HK-2 (cell line): ENCODE measurements at regions not wholly inside any gene's neighbourhood (a gene's known extent, or its start where the extent isn't known, plus 50 kb on each side); places are given as distances from the start of the nearest gene placed in this dataset.

Source experiments
- DNase-seq: peaks from one replicate; pipeline ENCODE4 v3.0.0-alpha.2; 2018; ENCODE audit not compliant: unreplicated experiment

GRCh38 chr6:77074037-77074713 lies 389.1 kb downstream of the HTR1B start:
- DNase-seq = no peak

DNA sequence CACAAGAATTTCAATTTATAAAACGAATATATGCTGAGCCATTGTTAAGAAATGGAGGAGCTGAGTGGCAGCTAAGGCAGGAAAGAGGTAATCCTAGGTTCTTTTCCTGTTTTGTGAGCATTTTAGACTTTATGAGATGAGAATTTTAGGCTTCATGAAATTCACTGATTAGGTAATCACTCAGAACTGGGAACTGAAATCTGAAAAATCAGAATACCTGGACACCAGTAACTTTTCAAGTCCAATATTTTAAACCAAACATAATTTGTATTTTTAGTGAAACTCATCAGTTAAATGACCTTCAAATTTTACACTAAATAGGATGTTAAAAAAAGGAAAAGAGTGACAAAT lies 389.9 kb downstream of the HTR1B start:
- no peak for DNase-seq

- DNase-seq = no peak
Observed at GRCh38 chr6:77072694-77073409, 390.4 kb downstream of the HTR1B start.

- no peak for DNase-seq
Observed at GRCh38 chr6:77063494-77063893, 399.8 kb downstream of the HTR1B start.

- DNase-seq = no peak
Observed at GRCh38 chr6:77055711-77056110, 407.6 kb downstream of the HTR1B start.

DNA sequence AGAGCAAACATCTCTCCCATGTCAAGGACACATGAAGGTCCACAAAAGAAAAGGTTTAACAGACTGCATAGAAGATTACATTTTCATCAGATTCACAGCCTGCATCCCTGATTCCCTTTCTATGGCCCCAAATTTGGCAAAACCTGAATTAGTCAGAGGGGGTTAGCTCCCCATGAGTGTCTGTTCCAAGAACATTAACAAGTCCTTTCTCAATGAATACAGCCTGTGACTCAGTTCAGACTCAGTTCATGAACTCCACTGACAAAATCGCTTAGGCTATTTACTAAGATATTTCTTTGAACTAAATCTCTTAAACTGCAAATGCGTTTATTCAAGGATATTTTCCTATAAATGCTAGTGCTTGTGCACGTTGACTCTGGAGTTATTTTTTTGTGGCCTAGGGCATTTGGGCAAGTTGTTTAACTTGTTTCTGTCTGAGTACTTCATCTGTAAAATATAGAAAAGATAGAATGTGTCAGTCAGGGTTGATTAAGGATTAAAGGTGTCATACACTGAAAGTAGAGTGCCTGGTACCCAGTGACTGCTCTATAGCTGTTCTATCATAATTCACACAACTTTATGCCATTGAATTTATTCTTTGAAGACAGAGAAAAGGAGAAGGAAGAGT lies 422.6 kb downstream of the HTR1B start:
- no peak for DNase-seq

GRCh38 chr6:77038807-77039206 lies 424.5 kb downstream of the HTR1B start:
- no peak for DNase-seq

DNA sequence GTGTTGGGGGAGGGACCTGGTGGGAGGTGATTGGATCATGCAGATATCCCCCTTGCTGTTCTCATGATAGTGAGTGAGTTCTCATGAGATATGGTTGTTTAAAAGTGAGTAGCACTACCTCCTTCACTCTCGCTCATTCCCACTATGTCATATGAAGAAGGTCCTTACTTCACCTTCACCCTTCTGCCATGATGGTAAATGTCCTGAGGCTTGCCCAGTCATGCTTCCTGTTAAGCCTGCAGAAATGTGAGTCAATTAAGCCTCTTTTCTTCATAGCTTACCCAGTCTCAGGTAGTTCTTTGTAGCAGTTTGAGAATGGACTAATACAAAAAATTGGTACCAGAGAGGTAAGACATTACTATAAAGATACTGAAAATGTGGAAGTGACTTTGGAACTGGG lies 425.9 kb downstream of the HTR1B start:
- no peak for DNase-seq

DNA sequence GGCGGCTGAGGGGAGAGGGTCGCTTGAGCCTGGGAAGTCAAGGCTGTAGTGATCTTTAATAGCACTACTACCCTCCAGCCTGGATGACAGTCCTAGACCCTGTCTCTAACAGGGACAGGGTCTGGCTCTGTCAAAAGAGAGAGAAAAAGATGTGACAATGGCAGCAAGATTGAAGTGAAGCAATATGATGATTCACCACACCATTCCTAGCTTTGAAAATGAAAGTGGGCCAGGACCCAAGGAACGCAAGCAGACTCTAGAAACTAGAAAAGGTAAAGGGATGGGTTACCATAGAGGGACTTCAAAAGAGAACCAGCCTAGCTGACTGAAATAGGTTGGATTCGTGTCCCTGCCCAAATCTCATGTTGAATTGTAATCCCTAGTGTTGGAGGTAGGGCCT lies 426.9 kb downstream of the HTR1B start:
- DNase-seq = no peak

DNA sequence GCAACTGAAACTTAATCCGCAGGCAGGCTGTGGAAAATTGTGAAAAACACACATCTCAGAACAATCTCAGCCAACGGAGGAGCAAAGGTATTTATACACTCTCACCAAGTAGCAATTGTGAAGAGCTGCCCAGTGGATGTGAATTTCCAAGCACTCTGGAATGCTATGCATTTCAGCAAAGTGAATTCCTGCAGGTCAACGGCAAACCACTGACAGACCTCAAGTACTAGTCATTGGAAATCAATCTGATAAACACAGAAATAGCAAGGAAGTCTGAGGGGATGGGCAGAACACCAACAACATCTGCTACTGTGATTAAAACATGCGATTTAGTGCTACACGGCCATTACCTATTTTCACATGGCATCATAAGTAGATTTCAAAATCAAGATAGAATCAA lies 429.1 kb downstream of the HTR1B start:
- peak; percentile 64 for DNase-seq

DNA sequence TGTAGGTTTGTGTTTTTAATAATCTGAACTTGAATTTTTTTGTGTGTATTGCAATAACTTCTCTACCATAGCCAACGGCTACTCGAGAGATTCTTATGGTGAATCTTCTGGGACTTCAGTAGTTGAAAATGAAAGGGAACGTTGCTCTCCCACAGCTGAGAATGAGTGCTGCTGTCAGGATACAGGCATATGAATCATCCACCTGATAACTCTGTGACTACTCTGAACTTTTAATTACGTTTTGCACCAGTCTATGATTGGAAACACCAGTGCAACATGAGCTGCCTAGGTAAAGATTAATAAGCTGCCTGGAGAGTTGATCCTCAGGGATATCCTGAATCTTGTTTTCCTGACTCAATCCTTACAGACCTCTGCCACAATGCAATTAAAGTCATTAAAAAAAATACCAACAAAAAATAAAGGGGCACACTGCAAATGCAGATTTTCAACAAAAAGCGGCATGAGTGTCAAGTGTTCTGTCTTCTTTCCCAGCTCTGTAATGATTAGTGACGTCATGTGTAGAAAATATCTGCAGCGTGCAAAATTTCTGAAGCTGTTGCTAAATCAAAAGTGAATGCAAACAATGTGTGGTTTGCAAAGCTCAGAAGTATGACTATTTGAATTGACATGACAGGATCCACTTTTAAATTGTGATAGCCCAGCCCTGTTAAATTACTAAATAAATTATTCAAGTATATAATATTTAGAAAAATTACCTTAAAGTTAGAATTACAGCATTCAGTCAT lies 432.2 kb downstream of the HTR1B start:
- DNase-seq = no peak

DNA sequence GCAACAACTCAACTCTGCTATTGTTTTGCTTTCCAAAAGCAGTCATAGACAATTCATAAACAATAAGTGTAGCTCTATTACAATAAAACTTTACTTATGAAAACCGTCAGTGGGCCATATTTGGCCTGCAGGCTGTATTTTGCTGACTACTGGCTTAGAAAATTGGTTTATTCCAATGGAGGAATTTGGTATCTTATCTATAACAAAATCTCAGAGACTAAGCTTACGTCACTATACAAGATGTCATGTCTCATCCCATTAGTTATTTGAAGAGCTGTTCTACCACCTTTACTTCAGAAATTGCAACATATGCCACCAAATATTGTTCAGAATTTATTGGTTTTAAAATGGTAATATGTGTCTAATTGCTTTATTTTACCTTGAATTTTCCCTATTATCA lies 436.9 kb downstream of the HTR1B start:
- DNase-seq = no peak

GRCh38 chr6:77025736-77026223 lies 437.5 kb downstream of the HTR1B start:
- DNase-seq = no peak

GRCh38 chr6:77021778-77022177 lies 441.5 kb downstream of the HTR1B start:
- no peak for DNase-seq

DNA sequence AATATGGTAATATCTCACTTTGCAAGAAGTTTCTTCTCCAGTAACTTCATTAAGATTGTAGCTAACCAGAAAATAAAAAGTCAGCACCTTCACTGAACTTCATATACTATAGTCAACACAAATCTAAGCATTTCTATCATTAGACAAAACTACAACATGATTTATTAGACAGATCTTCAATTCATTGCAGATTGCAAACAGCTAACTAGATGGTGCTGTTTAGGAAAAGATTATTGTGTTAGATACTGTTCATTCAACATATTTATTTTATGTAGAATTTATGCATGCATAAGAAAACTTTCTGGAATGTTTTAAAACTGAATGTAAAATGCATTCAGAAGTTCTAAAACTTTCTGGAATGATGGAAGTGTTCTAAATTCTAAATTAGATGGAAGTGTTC lies 442.1 kb downstream of the HTR1B start:
- DNase-seq = no peak

DNA sequence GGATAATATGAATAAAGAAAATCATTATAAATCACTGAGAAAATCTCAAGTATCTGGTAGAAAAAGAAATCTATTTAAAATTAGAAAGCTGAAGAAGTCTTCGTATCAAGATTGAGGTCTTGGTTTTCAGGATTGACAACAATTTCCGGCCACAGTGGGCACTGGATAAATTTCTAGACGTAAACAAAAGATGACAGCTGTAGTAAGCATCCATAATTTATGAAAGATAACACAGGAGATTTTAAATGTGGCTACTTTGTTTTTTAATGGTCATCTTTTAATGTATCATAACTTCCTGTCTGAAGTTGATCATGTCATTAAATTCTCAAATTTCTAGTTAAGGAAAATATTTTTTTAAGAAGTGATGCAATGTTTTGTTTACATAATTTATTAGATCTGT lies 444.2 kb downstream of the HTR1B start:
- DNase-seq = no peak

DNA sequence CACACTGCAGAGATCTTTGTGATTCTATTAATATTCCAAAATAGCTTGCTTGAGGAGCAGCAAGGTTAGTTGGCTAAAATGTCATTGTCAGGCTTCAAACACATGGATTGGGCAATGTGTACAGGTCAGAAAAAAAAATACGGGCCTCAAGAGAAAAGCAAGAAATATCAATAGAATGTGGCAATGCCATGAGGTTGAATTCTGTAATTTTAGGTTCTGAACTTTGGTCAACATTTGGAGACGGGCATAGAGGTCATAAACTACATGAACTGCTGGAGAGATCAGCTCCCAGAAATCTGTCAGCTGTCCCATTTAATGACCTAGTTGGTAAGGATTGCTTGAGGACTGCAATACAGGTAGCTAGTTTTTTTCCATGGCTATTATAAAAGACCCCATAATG lies 445.8 kb downstream of the HTR1B start:
- DNase-seq = no peak

DNA sequence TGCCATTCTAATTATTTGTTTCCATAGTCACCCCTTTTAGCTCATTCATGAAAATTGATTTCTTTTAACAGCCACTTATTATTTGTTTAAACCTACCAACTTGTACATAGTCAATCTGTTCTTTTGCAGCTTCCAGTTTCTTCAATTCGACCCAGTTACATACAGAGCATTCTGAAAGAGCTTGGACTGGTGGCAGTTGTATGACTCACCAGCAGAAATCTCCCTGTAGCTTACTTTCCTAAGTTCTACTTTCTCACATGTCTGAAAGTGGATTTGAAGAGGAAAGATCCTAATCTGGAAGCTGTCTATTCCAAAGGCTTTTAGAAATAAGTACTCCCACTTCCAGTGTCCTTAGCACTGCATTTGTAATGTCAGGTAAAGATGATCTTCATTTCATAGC lies 447.9 kb downstream of the HTR1B start:
- DNase-seq = no peak

GRCh38 chr6:77011929-77012545 lies 451.3 kb downstream of the HTR1B start:
- DNase-seq = no peak

GRCh38 chr6:77010931-77011542 lies 452.3 kb downstream of the HTR1B start:
- DNase-seq = no peak

GRCh38 chr6:76992553-76992952 lies 470.7 kb downstream of the HTR1B start:
- no peak for DNase-seq

DNA sequence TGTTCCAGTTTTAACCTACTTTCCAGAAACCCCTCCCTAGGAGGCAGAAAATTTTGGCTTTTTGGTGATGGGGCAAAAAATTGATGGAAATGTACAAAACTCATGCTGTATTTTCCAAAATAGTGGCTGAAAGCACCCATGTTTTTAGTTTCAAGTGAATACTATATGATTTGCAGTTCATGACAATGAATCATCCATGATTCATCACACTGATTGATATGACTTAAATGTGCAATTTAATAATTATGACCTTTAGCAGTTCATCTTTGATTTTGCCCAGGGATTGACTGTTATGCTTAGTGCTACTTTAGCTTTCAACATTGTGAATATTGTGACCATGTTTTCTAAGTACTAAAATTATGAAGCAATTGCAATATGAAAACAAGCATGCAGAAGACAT lies 478.7 kb downstream of the HTR1B start:
- no peak for DNase-seq
